Small intestine (tissue), 7 donors: ENCODE measurements at regions not wholly inside any gene's neighbourhood (a gene's known extent, or its start where the extent isn't known, plus 50 kb on each side); places are given as distances from the start of the nearest gene placed in this dataset.

Experiments
- DNase-seq, 2 donors: peaks; one replicate each; pipeline versions ENCODE4 v3.0.0 to v3.0.0-alpha.2; 2013
- FAIRE-seq: peaks from 2 replicates; lab custom pipeline; 2012; peaks lifted over from hg19 to GRCh38; lab: Jason Lieb, UNC
- H3K27ac ChIP-seq, 3 donors: one replicate each; pipeline ENCODE4 v1.5.1; 2013; ENCODE audit warnings: low read length in 2 of 3, mild to moderate bottlenecking in 2 of 3, control low read depth in 1 of 3, inconsistent platforms in 1 of 3, low read depth in 1 of 3, moderate library complexity in 1 of 3
- H3K27me3 ChIP-seq, 3 donors: one replicate each; pipeline ENCODE4 v1.6.1; 2013; ENCODE audit warnings: low read length in 3 of 3, inconsistent platforms in 1 of 3; ENCODE audit not compliant: control insufficient read depth in 3 of 3, insufficient read depth in 3 of 3
- H3K36me3 ChIP-seq, 3 donors: one replicate each; pipeline ENCODE4 v1.6.1; 2013; ENCODE audit warnings: low read length in 3 of 3, inconsistent platforms in 1 of 3, low read depth in 1 of 3, mild to moderate bottlenecking in 1 of 3, moderate library complexity in 1 of 3; ENCODE audit not compliant: control insufficient read depth in 3 of 3, insufficient read depth in 2 of 3
- H3K4me1 ChIP-seq, 3 donors: one replicate each; pipeline ENCODE4 v1.6.1; 2013; ENCODE audit warnings: low read length in 2 of 3, inconsistent platforms in 1 of 3, low read depth in 1 of 3, mild to moderate bottlenecking in 1 of 3, moderate library complexity in 1 of 3; ENCODE audit not compliant: control insufficient read depth in 3 of 3, insufficient read depth in 2 of 3
- H3K4me3 ChIP-seq, 3 donors: one replicate each; pipeline ENCODE4 v1.5.1; 2013; ENCODE audit warnings: low read length in 3 of 3, control low read depth in 1 of 3, inconsistent platforms in 1 of 3, low read depth in 1 of 3, mild to moderate bottlenecking in 1 of 3, moderate library complexity in 1 of 3
- H3K9me3 ChIP-seq, 2 donors: one replicate each; pipeline ENCODE4 v1.6.1; 2013; ENCODE audit warnings: low read depth in 1 of 2, low read length in 1 of 2; ENCODE audit not compliant: control insufficient read depth in 2 of 2, insufficient read depth in 1 of 2
- WGBS, 3 donors: extraction: QIAGEN DNeasy Blood & Tissue Kit; methylation state at CpG; one replicate each; pipeline ENCODE4 v1.1.7; 2013; 5-methylcytosine and 5-hydroxymethylcytosine counted together
- donor health status: healthy with polysubstance abuse.
- donor health status: control.
- donor health status: control.
- donor health status: Bipolar disorder and iron deficiency.
- donor health status: healthy.

GRCh38 chr15:81851325-81851724 is 194.5 kb downstream of the MEX3B start:
- H3K4me1 ChIP-seq = no peaks in the 10 kb centered on the region
- peaks cover 0 to 2% (median 0%) of the 10 kb centered on the region in 3 donors for H3K27me3 ChIP-seq
- FAIRE-seq = no peak
- no peaks in the 10 kb centered on the region for H3K9me3 ChIP-seq
- no peak overlapping the region for H3K27ac ChIP-seq
- 81 to 83% (median 82%) methylated on average over 10 of the region's 10 CpGs for WGBS, 3 donors
- H3K36me3 ChIP-seq = no peaks in the 10 kb centered on the region
- DNase-seq = no peak
- H3K4me3 ChIP-seq = no peak overlapping the region

- DNase-seq (no peak), FAIRE-seq (no peak)
- H3K4me3 ChIP-seq = no peak overlapping the region
- no peaks in the 10 kb centered on the region for H3K4me1 ChIP-seq
- no peaks in the 10 kb centered on the region for H3K36me3 ChIP-seq
- H3K9me3 ChIP-seq = no peaks in the 10 kb centered on the region
- H3K27me3 ChIP-seq = peaks cover 0 to 2% (median 0%) of the 10 kb centered on the region in 3 donors
- H3K27ac ChIP-seq = no peak overlapping the region
- WGBS, 3 donors = 77 to 86% (median 79%) methylated on average over 6 of the region's 6 CpGs
Measured at GRCh38 chr15:81849289-81849688, 196.5 kb downstream of the MEX3B start.

- Histone ChIP-seq H3K27ac (no peak overlapping the region), H3K4me1 (no peaks in the 10 kb centered on the region), H3K27me3 (peaks cover 0 to 2% (median 0%) of the 10 kb centered on the region in 3 donors), H3K4me3 (no peak overlapping the region), H3K9me3 (no peaks in the 10 kb centered on the region), H3K36me3 (no peaks in the 10 kb centered on the region)
- FAIRE-seq = no peak
- WGBS, 3 donors = 81 to 87% (median 86%) methylated on average over 2 of the region's 2 CpGs
- no peak for DNase-seq
Measured at GRCh38 chr15:81848701-81849100, 197.1 kb downstream of the MEX3B start.

- WGBS, 3 donors = 86 to 88% (median 87%) methylated on average over 6 of the region's 6 CpGs
- Histone ChIP-seq H3K9me3 (no peaks in the 10 kb centered on the region), H3K27ac (no peak overlapping the region), H3K36me3 (no peaks in the 10 kb centered on the region), H3K27me3 (no peaks in the 10 kb centered on the region), H3K4me3 (no peak overlapping the region), H3K4me1 (no peaks in the 10 kb centered on the region)
- FAIRE-seq (no peak), DNase-seq (no peak)
Measured at GRCh38 chr15:81843757-81844407, 201.9 kb downstream of the MEX3B start.

GRCh38 chr15:81843226-81843625 is 202.6 kb downstream of the MEX3B start:
- no peak for FAIRE-seq
- Histone ChIP-seq H3K27me3 (no peaks in the 10 kb centered on the region), H3K4me3 (no peak overlapping the region), H3K4me1 (no peaks in the 10 kb centered on the region), H3K36me3 (no peaks in the 10 kb centered on the region), H3K27ac (no peak overlapping the region), H3K9me3 (no peaks in the 10 kb centered on the region)
- DNase-seq = no peak
- 87 to 88% (median 88%) methylated on average over 5 of the region's 5 CpGs for WGBS, 3 donors

GRCh38 chr15:81839387-81839786 is 206.4 kb downstream of the MEX3B start:
- no peaks in the 10 kb centered on the region for H3K27me3 ChIP-seq
- WGBS, 3 donors = 52 to 72% (median 62%) methylated on average over 2 of the region's 2 CpGs
- no peaks in the 10 kb centered on the region for H3K4me1 ChIP-seq
- H3K27ac ChIP-seq = no peak overlapping the region
- FAIRE-seq (no peak), DNase-seq (no peak)
- no peaks in the 10 kb centered on the region for H3K9me3 ChIP-seq
- no peak overlapping the region for H3K4me3 ChIP-seq
- H3K36me3 ChIP-seq = no peaks in the 10 kb centered on the region

- Histone ChIP-seq H3K4me1 (no peaks in the 10 kb centered on the region), H3K27ac (no peak overlapping the region), H3K9me3 (no peaks in the 10 kb centered on the region), H3K27me3 (no peaks in the 10 kb centered on the region), H3K4me3 (no peak overlapping the region), H3K36me3 (no peaks in the 10 kb centered on the region)
- FAIRE-seq (peak; percentile 61), DNase-seq (no peak)
- 82 to 97% (median 96%) methylated on average over 1 of the region's 1 CpG for WGBS, 3 donors
Measured at GRCh38 chr15:81835731-81836130, 210.1 kb downstream of the MEX3B start.

GRCh38 chr15:81830520-81830919 is 215.3 kb downstream of the MEX3B start:
- H3K27ac ChIP-seq = no peak overlapping the region
- WGBS, 3 donors = 66 to 76% (median 74%) methylated on average over 1 of the region's 1 CpG
- H3K9me3 ChIP-seq = no peaks in the 10 kb centered on the region
- no peaks in the 10 kb centered on the region for H3K27me3 ChIP-seq
- no peak for DNase-seq
- H3K4me1 ChIP-seq = no peaks in the 10 kb centered on the region
- no peak overlapping the region for H3K4me3 ChIP-seq
- no peaks in the 10 kb centered on the region for H3K36me3 ChIP-seq
- FAIRE-seq = no peak

GRCh38 chr15:81829918-81830317 is 215.9 kb downstream of the MEX3B start:
- H3K36me3 ChIP-seq = no peaks in the 10 kb centered on the region
- no peak for FAIRE-seq
- 88 to 92% (median 89%) methylated on average over 4 of the region's 4 CpGs for WGBS, 3 donors

More at GRCh38 chr15:81829918-81830317, 215.9 kb downstream of the MEX3B start:
- Histone ChIP-seq H3K9me3 (no peaks in the 10 kb centered on the region), H3K27ac (no peak overlapping the region), H3K4me1 (no peaks in the 10 kb centered on the region), H3K4me3 (no peak overlapping the region), H3K27me3 (no peaks in the 10 kb centered on the region)
- no peak for DNase-seq
